GM12864 (cell line): ENCODE measurements at regions not wholly inside any gene's neighbourhood (a gene's known extent, or its start where the extent isn't known, plus 50 kb on each side); places are given as distances from the start of the nearest gene placed in this dataset.

ENCODE experiments used
- DNase-seq: peaks from one replicate; pipeline ENCODE4 v3.0.0-alpha.2; 2011; ENCODE audit warnings: low read depth
- H3K4me3 ChIP-seq: 2 replicates; pipeline ENCODE4 v1.5.1; 2011; ENCODE audit warnings: mild to moderate bottlenecking, low read depth, low read length, control low read depth
- CTCF ChIP-seq: IDR thresholded peaks from 2 replicates; pipeline ENCODE4 v1.5.1; 2011; ENCODE audit warnings: low read depth, mild to moderate bottlenecking, moderate library complexity, low read length, control low read depth, inconsistent platforms; ENCODE audit errors: missing control alignments

DNA sequence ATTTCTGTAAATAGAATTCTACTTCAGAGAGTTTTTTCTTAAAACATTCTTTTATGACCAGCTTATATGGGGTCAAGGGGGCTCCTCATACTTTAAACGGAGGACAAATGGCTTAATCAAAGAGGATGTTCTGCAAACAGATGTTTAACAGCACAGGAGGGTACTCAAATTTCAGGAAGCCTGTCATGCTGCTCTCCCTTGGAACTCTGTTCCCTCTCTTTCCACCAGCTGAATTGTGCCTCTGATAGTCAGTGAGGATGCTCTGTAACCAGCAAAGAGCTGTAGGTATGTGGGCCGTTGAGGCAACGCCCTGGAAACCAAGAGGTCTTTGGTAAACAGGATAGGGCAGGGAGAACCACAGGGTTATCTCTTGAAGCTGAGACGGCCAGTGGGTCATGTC lies 161.1 kb downstream of the C5orf15 start:
- TF ChIP-seq CTCF, result no peak
- DNase-seq, result no peak
- H3K4me3 ChIP-seq, result no peak overlapping the region

- no peak for DNase-seq
- no peak overlapping the region for H3K4me3 ChIP-seq
- no peak for TF ChIP-seq CTCF
Measured at GRCh38 chr5:133806847-133807246, 161.6 kb downstream of the C5orf15 start.

- no peak for TF ChIP-seq CTCF
- DNase-seq, result no peak
- no peak overlapping the region for H3K4me3 ChIP-seq
Measured at GRCh38 chr5:133801955-133802751, 166.3 kb downstream of the C5orf15 start.

DNA sequence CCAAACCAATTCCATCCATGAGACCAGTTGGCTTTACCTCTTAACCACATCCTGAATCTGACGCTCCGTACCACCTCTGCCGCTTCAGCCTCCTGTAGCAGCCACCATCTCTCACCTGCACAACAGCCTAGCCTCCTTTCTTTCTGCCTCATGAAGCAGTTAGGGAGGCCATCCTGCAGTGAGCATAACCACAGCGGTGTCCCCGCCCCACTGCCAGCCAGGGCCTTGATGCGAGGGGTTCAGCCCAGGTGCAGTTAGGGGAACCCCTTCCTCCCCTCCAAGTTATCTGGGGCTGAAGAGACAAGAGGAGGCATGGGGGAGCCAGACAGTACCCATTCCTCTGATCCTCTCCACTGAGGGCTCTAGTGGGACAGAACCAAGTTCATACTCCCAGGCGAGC lies 167.0 kb downstream of the C5orf15 start:
- DNase-seq, result no peak
- no peak for TF ChIP-seq CTCF
- no peak overlapping the region for H3K4me3 ChIP-seq

DNA sequence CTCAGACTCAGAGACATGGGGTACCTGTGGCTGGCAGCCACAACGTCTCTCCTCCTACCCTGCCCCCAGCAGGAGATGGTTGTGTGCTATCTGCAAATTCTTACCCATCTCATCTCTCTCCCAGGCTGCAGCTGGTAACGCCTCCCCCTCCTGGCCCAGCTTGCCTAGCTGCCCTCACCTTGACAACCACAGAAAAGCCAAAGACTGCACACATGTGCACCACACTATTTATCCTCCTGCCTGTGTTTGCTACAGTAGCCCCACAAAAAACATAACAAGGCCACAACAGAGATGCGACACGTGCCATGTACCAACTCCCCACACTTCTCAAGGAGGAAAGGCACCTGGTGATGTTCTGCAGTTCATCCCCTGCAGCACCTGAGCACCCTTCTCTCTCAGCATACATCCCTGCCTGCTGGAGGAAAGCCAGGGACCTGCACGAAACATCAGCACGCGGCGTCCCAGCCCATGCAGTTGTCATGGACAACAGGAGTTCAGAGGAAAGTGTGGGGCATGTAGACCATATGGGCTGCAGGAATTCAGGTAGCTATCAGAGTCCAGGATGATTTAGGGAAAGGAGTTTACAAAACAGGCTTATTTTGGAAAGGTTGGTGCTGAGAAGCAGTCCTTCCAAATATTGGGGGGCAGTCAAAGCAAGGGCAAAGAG lies 168.7 kb downstream of the C5orf15 start:
- DNase-seq, result no peak
- TF ChIP-seq CTCF, result no peak
- H3K4me3 ChIP-seq, result no peak overlapping the region

DNA sequence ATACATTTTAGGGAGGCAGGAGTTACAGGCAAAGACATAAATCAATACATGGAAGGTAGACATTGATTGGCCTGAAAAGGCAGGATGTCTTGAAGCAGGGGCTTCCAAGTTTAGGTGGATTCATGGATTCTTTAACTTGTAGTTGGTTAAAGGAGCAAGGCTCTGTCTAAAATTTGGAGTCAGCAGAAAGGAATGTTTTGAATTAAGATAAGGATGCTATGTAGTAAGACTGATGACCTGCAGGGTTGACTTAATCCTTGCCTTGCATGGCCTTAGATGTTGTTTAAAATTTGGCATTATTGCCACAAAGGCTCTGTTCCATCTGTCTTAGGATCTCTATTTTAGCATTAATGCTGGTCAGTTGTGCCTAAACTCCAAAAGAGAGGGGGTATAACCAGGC lies 171.3 kb downstream of the C5orf15 start:
- DNase-seq, result no peak
- TF ChIP-seq CTCF, result no peak
- no peak overlapping the region for H3K4me3 ChIP-seq
